Immature natural killer cell (primary cell): ENCODE measurements at regions not wholly inside any gene's neighbourhood (a gene's known extent, or its start where the extent isn't known, plus 50 kb on each side); places are given as distances from the start of the nearest gene placed in this dataset.

Source experiments
- DNase-seq, 3 donors: peaks; one replicate each; pipeline ENCODE4 v3.0.0; 2022; ENCODE audit warnings: mixed read lengths in 1 of 3
- H3K27ac Mint-ChIP-seq, 6 donors: one replicate each; pipeline ENCODE4 v1.8.0; 2020; ENCODE audit warnings: mixed read lengths in 6 of 6, mild to moderate bottlenecking in 5 of 6, inconsistent platforms in 4 of 6, moderate library complexity in 3 of 6
- H3K27me3 Mint-ChIP-seq, 3 donors: one replicate each; pipeline ENCODE4 v1.8.0; 2020 to 2021; ENCODE audit warnings: low read depth in 3 of 3, mild to moderate bottlenecking in 3 of 3, mixed read lengths in 3 of 3, moderate library complexity in 3 of 3, inconsistent platforms in 1 of 3
- H3K36me3 Mint-ChIP-seq, 3 donors: one replicate each; pipeline ENCODE4 v1.8.0; 2020; ENCODE audit warnings: mixed read lengths in 3 of 3, inconsistent platforms in 2 of 3, mild to moderate bottlenecking in 2 of 3
- H3K4me1 Mint-ChIP-seq, 2 donors: one replicate each; pipeline ENCODE4 v1.8.0; 2020; ENCODE audit warnings: inconsistent platforms in 2 of 2, mild to moderate bottlenecking in 2 of 2, mixed read lengths in 2 of 2, moderate library complexity in 1 of 2
- H3K4me3 Mint-ChIP-seq, 5 donors: one replicate each; pipeline ENCODE4 v1.8.0; 2020; ENCODE audit warnings: mild to moderate bottlenecking in 5 of 5, mixed read lengths in 5 of 5, inconsistent platforms in 3 of 5, moderate library complexity in 3 of 5
- H3K9me3 Mint-ChIP-seq, 6 donors: one replicate each; pipeline ENCODE4 v1.8.0; 2020; ENCODE audit warnings: mild to moderate bottlenecking in 6 of 6, mixed read lengths in 6 of 6, inconsistent platforms in 4 of 6, moderate library complexity in 3 of 6

DNA sequence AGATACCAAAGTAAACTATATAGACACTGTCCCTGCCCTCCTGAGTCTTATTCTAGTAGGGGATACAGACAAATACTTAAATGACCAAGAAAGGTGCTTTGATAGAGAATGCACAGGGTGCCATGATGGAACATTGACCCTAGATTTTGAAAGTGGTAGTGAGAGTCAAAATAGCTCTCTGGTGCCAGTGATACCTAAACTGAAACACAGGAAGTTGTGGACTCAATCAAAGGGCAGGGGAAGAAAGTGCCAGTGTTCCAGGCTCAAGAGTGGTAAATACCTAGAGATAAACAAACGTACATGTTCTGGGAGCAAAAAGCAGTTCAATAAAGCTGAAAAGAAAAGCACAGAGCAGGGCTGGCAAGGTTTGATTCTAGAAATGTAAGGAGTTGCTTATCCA lies 267.6 kb downstream of the ISL1 start:
- H3K9me3 Mint-ChIP-seq = peaks cover 11 to 61% (median 17%) of the 10 kb centered on the region in 6 donors
- H3K4me3 Mint-ChIP-seq = no peak overlapping the region
- no peaks in the 10 kb centered on the region for H3K27me3 Mint-ChIP-seq
- H3K36me3 Mint-ChIP-seq = no peaks in the 10 kb centered on the region
- no peak overlapping the region for H3K27ac Mint-ChIP-seq
- no peak for DNase-seq
- no peaks in the 10 kb centered on the region for H3K4me1 Mint-ChIP-seq

DNA sequence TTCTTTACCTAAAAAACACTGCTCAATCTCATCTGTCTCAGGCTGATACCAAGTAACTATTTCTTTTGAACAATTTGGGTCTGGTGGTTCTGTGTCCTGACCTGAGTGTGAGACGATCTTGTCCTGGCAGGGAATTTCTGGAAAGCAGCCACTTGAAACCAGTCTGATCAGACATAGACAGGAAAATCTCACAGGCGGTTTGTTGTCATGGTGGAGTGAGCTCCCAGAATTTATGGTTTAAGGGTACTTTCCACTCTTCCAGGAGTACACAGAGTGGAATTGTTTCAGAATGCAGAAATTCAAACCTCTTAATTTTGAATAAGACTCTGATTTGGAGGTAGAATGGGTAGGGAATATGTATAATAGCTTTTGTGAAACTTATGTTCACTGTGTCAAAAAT lies 268.2 kb downstream of the ISL1 start:
- Mint-ChIP-seq H3K9me3 (peaks cover 11 to 61% (median 17%) of the 10 kb centered on the region in 6 donors), H3K27ac (no peak overlapping the region), H3K36me3 (no peaks in the 10 kb centered on the region)

DNA sequence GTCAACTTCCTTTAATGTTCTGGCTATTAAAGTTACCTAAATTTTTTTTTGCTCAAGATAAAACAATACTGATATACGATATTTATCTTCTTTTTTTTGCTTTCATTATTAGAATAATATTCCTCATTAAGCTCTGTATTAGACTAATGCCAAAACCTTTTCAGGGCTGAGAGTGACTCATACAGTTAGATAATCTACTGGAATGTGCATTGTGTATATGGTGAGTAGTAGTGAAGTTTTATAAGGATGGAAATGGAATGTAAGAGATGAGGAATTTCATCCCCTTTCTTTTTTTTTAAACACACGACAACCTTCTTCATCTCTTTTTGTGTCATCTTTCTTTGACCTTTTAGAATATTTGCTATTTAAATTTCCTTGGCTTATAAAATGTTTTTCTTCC lies 268.6 kb downstream of the ISL1 start:
- Mint-ChIP-seq H3K9me3 (peaks cover 11 to 61% (median 18%) of the 10 kb centered on the region in 6 donors), H3K27me3 (no peaks in the 10 kb centered on the region), H3K4me3 (no peak overlapping the region), H3K36me3 (no peaks in the 10 kb centered on the region), H3K4me1 (no peaks in the 10 kb centered on the region), H3K27ac (no peak overlapping the region)
- no peak for DNase-seq

More for the DNA sequence above, 268.2 kb downstream of the ISL1 start:
- DNase-seq = no peak
- no peak overlapping the region for H3K4me3 Mint-ChIP-seq
- H3K27me3 Mint-ChIP-seq = no peaks in the 10 kb centered on the region
- H3K4me1 Mint-ChIP-seq = no peaks in the 10 kb centered on the region

DNA sequence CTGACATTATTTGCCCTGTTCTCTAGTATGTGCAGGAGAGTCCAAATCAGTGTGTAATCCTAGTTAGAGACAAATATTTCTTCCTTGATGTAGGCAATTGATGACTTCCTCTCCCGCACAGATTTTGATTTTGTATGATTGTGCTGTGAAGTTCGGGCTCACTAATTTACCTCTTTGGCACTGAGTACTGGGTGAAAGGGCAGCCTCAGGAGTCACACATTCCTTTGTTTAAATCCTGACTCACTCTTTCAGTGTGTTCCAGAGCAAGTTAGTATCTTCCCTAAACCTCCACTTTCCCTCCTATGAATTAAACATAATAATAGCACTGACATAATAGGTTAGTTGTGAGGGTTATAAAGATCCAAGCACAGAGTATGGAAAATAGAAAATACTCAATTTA lies 269.7 kb downstream of the ISL1 start:
- Mint-ChIP-seq H3K27ac (no peak overlapping the region), H3K4me1 (no peaks in the 10 kb centered on the region), H3K36me3 (peaks cover 0 to 4% (median 0%) of the 10 kb centered on the region in 3 donors)

DNA sequence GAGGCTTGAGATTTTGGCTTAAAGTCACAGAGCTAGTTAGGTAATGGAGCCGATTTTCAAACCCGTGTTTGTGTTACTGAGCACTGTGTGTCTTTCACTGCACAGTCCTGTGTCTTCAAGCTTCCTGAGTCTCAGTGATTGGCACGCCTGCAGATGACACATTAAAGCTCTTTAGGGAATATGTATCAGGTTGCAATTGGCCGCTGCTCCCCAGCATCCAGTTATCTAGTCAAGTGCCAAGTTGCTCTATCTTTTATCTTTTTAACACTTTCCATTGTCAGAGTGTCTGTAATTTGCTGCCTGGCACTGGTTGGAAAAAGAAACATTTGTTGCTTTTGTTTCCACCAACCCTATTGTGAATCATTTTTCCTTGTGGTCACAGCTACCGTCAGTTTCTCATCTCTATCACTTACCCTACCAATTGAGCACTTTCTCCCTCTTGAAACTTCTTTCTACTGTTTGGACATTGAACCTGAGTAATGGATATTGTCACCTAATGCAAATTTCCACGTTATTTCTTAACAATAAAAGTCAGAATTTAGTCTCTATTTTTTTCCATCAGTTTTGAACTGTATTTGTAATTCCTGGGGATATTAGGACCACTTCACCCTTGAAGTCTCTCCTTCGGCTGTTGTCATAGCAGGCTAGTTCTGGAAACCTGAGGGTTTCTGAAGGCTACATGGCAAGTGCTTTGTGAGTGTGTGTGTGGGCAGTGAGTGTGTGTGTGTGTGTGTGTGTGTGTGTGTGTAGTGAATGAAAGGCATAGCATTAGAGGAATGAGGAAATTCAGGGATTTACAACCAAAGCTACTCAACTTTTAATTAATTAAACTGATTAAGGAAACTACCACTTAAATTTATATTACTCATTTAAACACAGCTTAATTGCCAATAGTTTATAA lies 274.3 kb downstream of the ISL1 start:
- Mint-ChIP-seq H3K27me3 (no peaks in the 10 kb centered on the region), H3K4me3 (no peak overlapping the region), H3K27ac (no peak overlapping the region), H3K36me3 (peaks cover 0 to 4% (median 0%) of the 10 kb centered on the region in 3 donors), H3K4me1 (no peaks in the 10 kb centered on the region), H3K9me3 (peaks cover 5 to 44% (median 20%) of the 10 kb centered on the region in 6 donors)
- DNase-seq = no peak

More for the DNA sequence above, 269.7 kb downstream of the ISL1 start:
- peaks cover 10 to 54% (median 20%) of the 10 kb centered on the region in 6 donors for H3K9me3 Mint-ChIP-seq
- no peak for DNase-seq
- no peak overlapping the region for H3K4me3 Mint-ChIP-seq
- no peaks in the 10 kb centered on the region for H3K27me3 Mint-ChIP-seq

DNA sequence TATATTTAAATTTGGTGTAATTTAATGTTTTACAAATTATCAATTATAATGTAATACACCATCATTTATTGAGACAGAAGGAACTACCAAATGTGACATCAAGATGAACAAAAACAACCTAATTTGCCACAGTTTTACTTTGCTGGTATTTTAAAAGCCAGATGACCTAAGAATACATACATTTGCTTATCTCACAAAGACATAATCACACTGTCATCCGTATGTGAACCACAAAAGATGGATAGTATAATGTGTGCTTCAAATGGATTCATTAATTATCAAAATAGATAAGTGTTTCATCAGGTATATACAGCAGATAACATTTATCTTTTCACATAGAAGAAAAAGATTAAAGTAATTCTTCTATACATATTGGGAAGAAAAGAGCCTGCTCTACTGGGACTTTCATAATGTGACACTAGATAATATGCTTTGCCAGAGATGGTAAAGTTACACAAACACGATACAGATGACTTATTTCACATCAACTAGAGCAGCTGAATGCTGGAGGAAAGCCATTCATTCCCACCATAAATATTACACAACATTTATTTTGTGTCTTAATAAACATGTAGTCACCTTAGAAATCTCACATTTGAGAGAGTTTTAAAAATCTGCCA lies 278.5 kb downstream of the ISL1 start:
- Mint-ChIP-seq H3K4me1 (no peaks in the 10 kb centered on the region), H3K9me3 (peaks cover 0 to 32% (median 17%) of the 10 kb centered on the region in 6 donors), H3K27me3 (no peaks in the 10 kb centered on the region), H3K36me3 (peaks cover 0 to 4% (median 0%) of the 10 kb centered on the region in 3 donors), H3K4me3 (no peak overlapping the region), H3K27ac (no peak overlapping the region)
- no peak for DNase-seq

DNA sequence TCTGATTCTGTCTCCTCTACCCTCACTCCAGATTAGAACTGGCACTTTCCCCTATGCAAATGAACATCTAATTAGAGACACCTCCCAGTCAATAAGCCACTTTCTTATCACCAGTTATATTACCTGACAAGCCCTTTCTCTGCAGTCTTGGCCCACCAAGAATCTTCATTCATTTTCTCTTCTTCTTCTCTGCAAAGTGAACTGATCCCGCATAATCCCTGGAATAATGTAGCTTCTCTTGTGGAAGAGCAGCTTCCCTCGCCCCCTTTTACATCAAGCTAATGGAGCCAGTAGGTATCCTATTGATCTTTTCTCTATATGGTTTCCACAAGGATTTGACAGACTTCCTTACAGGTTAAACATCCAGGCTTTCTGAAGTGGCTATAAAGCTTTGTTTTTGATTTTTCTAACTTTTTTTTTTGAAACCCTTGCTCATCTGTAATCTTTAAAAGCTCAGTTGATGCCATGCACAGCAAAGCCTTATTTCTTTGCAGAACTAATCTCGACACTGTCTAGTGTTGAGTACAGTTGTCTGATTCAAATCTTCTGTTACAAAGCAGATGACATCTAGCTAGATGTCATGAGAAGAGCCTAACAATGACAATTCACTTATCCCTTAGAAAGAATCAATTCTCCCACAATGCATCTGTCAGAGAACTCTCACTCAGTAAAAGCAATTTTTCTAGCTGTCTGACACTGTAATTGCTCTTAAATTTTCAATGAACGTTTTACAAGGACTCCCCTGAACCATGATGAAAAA lies 281.4 kb downstream of the ISL1 start:
- Mint-ChIP-seq H3K36me3 (no peaks in the 10 kb centered on the region), H3K27me3 (no peaks in the 10 kb centered on the region), H3K27ac (no peak overlapping the region), H3K4me3 (no peak overlapping the region), H3K4me1 (no peaks in the 10 kb centered on the region), H3K9me3 (peaks cover 0 to 23% (median 9%) of the 10 kb centered on the region in 6 donors)
- no peak for DNase-seq

DNA sequence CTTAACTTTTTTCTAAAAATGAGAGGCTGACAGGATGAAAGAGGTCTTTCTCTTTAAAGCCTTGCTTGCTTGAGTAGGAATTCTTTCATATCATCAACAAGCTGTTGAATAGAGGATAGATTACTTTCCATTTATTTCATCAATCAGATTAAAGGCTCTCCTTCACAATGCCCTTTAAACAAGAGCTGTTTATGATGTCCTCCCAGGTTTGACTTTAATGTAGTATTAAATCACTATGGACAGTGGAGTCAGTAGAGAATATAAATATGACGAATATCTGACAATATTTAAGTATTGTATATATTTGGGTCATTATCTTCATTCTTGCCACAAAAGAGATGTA lies 282.0 kb downstream of the ISL1 start:
- H3K4me3 Mint-ChIP-seq = no peak overlapping the region
- no peaks in the 10 kb centered on the region for H3K27me3 Mint-ChIP-seq
- H3K4me1 Mint-ChIP-seq = no peaks in the 10 kb centered on the region
- peaks cover 0 to 18% (median 5%) of the 10 kb centered on the region in 6 donors for H3K9me3 Mint-ChIP-seq
- H3K27ac Mint-ChIP-seq = no peak overlapping the region
- no peaks in the 10 kb centered on the region for H3K36me3 Mint-ChIP-seq
- no peak for DNase-seq

DNA sequence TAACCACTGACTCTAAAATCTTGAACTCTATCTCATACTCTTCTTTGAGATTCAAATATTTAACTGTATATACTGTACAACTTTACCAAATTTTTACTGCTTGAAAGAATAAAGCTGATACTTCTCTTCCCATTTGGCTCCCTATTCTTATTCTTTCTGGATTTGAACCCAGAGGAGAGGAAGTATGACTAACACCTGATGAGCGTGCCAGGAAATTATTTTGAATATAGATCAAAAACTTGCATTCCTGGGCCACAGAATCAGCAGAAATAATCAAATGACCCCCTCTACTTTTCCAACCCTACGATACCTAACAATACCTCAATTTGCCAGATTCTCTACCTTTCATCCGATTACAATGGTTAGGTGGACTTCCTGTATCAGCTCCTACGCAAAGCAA lies 285.8 kb downstream of the ISL1 start:
- no peaks in the 10 kb centered on the region for H3K4me1 Mint-ChIP-seq
- H3K36me3 Mint-ChIP-seq = peaks cover 0 to 4% (median 0%) of the 10 kb centered on the region in 3 donors
- H3K4me3 Mint-ChIP-seq = no peak overlapping the region
- no peak overlapping the region for H3K27ac Mint-ChIP-seq
- no peak for DNase-seq
- peaks cover 0 to 4% (median 0%) of the 10 kb centered on the region in 3 donors for H3K27me3 Mint-ChIP-seq
- peaks cover 4 to 51% (median 27%) of the 10 kb centered on the region in 6 donors for H3K9me3 Mint-ChIP-seq

DNA sequence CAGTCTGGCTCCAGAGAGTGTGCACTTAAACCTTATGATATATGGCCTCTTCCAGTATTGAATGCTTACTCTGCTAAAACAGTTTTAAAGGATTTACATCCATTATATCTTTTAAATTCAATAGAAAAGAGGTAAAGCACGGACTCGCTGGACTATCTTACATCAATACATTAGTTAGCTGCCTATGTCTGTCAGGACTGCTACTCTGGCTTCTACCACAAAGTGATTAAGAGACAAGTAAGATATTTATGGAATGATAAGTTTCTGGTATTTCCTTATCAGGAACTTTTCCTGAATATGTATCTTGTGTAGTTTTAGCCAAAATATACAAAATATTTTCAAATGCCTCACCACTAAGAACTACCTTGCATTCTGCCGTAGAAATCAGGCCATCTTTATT lies 295.1 kb downstream of the ISL1 start:
- no peaks in the 10 kb centered on the region for H3K4me1 Mint-ChIP-seq
- no peak for DNase-seq
- peaks cover 0 to 5% (median 0%) of the 10 kb centered on the region in 3 donors for H3K36me3 Mint-ChIP-seq
- H3K9me3 Mint-ChIP-seq = peaks cover 13 to 42% (median 29%) of the 10 kb centered on the region in 6 donors
- H3K27me3 Mint-ChIP-seq = peaks cover 0 to 2% (median 0%) of the 10 kb centered on the region in 3 donors
- no peak overlapping the region for H3K27ac Mint-ChIP-seq
- no peak overlapping the region for H3K4me3 Mint-ChIP-seq

DNA sequence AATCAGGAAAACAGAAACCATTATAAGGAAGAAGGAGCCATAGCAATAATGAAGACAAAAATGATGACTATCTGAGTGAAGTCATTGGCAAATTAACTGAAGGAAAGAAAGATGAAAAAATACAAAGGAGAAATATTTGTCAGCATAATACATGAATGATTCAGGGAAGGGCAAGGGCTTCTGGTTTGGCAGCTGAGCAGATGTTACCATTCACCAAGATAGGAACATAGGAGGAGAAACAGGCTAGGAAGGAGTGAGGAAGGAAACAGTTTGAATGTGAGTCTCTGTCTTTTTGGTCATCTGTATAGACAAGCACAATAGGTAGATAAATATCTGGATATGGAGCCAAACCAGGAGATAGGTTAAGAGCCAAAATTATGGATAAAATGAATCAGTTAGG lies 296.0 kb downstream of the ISL1 start:
- Mint-ChIP-seq H3K36me3 (peaks cover 0 to 5% (median 0%) of the 10 kb centered on the region in 3 donors), H3K9me3 (peaks cover 9 to 38% (median 21%) of the 10 kb centered on the region in 6 donors), H3K4me3 (no peak overlapping the region), H3K27me3 (no peaks in the 10 kb centered on the region), H3K4me1 (no peaks in the 10 kb centered on the region), H3K27ac (no peak overlapping the region)
- no peak for DNase-seq

DNA sequence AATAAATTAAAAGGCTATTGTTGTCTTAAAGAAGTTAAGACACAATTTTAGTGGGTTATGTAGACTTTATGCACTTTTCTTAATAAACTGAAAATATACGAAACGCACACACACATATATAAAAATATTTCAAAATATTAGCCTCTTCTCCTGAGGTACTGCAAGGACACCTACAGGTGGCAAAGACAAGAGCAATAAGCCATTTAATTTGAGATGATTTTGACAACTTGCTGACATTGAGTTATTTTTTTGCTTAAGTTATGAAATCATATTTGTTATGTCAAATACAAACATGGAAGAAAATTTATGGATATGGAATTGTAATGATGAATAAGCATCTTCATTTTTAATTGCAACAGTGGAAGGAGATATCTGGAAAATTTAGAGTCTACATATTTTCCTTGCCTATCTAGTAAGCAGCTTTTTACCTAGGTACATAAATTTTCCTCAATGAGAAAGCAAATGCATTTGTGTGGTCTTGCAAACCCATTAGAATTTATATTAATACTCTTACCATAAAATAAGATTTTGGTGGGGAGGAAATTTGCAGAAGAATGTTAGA lies 301.6 kb downstream of the ISL1 start:
- Mint-ChIP-seq H3K27me3 (no peaks in the 10 kb centered on the region), H3K36me3 (no peaks in the 10 kb centered on the region), H3K27ac (no peak overlapping the region), H3K9me3 (peaks cover 6 to 31% (median 15%) of the 10 kb centered on the region in 6 donors), H3K4me1 (no peaks in the 10 kb centered on the region), H3K4me3 (no peak overlapping the region)
- no peak for DNase-seq

DNA sequence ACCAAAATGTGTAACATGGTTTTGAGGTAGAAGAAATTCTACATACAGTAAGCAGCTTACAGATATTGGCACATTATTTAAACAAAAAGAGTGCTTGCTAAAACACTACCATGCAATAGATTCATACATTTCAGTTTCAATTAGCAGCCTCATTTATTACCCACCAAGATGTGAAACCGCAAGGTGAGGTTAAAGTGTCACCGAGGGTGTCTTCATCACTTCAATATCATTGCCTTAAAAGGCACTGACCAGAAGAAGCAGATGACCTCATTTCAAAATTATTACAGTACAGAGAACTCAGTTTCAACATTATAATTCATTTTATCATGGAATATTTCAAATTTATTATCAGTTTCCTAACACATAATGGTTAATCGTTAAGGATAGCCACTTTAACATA lies 302.2 kb downstream of the ISL1 start:
- Mint-ChIP-seq H3K4me3 (no peak overlapping the region), H3K9me3 (peaks cover 3 to 31% (median 12%) of the 10 kb centered on the region in 6 donors), H3K4me1 (no peaks in the 10 kb centered on the region), H3K27me3 (no peaks in the 10 kb centered on the region), H3K36me3 (no peaks in the 10 kb centered on the region), H3K27ac (no peak overlapping the region)
- no peak for DNase-seq
